HCEC 1CT (cell line): ENCODE measurements at regions not wholly inside any gene's neighbourhood (a gene's known extent, or its start where the extent isn't known, plus 50 kb on each side); places are given as distances from the start of the nearest gene placed in this dataset.
A peak's percentile ranks its signal among the peaks of the same experiment; 100 is the strongest.

Experiments
- DNase-seq: peaks from one replicate; pipeline ENCODE4 v3.0.0-alpha.2; 2017

DNA sequence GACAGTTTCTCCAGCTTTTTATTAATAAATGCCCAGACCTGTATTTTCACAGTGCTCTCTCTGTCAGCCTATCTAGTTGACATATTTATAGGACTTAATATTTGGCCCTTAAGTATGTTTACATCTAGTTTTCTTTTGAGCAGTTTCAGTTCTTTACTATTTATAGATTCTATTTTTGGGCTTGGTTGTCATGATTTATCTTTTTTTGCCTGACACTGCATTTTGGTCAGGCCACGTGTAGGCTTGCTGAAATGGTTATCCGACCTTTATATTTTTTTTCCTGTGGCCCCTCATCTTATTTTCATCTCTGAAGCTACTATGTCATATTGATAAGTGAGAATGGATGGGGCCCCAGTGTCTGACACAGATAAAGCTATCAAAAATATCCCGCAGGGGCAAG lies 515.4 kb upstream of the FZD8 start:
- no peak for DNase-seq

GRCh38 chr10:36148207-36148606 lies 506.1 kb upstream of the FZD8 start:
- peak; percentile 46 for DNase-seq

DNA sequence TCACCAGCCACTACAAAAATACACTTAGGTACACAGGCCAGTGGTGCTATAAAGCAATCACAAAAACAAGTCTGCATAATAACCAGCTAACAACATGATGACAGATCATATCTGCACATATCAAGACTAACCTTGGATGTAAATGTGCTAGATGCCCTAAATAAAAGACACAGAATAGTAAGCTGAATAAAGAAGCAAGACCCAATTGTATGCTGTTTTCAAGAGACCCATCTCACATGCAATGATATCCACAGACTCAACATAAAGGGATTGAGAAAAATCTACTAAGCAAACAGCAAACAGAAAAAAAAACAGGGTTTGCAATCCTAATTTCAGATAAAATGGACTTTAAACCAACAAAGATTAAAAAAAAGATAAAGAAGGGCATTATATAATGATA lies 505.4 kb upstream of the FZD8 start:
- DNase-seq: no peak

DNA sequence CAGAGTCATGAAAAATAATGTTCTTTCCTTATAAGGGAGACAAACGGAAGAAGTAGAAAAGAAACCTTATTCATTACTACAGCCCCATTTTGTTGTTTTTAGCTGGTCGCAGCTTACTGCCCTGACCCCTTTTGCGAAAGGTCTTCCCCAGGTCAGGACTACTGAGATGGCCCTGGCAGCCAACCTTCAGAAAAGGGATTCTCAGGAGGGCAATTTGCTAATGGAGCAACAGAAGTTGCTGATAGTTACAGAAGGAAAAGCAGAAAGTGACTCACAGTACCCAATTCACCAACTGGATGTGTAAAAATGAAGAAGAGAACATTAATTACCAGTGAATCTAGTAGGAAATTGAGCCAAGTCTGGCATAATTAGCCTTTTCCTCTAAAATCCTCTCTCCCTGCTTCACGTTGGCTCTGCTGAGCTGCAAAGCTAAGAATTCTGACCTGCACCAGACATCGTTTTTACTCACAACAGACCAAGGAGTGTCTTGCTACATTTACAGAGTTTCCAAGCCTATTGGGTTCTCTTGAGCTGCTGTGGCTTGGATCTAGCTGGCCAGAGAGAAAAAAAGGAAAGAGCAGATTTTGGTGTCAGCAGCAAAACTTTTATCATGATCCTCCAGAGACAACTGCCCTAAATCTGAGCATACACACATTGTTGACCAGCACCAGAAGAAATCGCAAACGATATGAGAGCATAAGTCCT lies 499.9 kb upstream of the FZD8 start:
- no peak for DNase-seq

- DNase-seq: no peak
Measured at GRCh38 chr10:36129051-36129450, 487.0 kb upstream of the FZD8 start.

DNA sequence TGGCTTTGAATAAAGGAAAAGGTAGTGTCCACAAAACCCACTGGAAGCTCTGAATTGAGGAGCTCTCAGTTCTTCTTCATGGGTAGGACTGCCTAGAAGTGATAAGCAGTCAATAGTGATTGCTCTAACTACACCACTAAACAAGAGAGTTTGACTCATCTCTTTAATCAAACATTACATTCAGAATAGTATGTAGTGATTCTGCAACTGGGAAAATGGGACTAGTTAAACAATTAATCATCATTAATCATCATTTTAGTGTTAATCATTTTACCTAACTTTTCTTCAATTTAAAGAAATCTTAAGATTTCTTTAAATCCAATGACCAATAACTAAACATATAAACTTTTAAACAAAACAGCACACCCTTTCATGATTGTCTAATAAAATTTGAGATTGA lies 484.0 kb upstream of the FZD8 start:
- DNase-seq: peak; percentile 11

- DNase-seq: no peak
Measured at GRCh38 chr10:36119455-36119854, 477.4 kb upstream of the FZD8 start.

- DNase-seq: no peak
Measured at GRCh38 chr10:36118314-36118713, 476.2 kb upstream of the FZD8 start.

DNA sequence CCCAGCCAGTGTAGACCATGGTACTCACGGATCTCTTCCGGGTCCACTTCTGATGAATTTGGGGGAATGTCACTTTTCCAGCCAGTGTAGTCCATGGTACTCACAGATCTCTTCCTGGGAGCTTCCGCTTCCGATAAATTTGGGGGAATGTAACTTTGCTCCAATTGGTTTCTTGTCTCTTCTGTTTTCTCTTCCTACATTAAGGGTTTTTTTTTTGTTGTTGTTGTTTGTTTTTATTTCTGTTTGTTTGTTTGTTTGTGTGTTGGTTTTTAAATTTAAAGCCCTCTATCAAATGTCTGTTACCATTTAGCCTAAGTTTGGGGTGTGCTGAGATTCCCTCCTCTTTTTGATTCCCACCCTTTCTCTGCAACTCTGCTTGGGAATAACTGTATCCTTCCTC lies 475.8 kb upstream of the FZD8 start:
- DNase-seq: no peak

- DNase-seq: peak; percentile 3
Measured at GRCh38 chr10:36117231-36117630, 475.1 kb upstream of the FZD8 start.

DNA sequence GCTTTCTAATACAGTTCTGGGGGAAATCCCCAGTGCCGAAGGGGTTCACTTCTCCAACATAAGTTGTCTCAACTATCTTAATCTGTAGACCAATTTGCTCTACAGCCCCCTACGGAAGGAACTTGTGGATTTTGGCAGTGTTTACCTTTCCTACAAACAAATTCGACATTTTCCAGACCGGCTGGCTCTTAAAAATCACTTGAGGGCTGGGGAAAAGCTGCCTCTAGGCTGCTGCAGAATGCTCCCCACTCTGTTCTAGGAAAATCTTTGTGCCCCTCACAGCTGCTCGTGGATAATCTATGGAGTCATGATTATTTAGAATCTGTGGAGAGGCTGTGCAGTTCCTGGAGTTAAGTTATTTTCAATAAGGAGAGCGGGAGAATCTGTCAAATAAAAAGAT lies 474.6 kb upstream of the FZD8 start:
- DNase-seq: no peak

DNA sequence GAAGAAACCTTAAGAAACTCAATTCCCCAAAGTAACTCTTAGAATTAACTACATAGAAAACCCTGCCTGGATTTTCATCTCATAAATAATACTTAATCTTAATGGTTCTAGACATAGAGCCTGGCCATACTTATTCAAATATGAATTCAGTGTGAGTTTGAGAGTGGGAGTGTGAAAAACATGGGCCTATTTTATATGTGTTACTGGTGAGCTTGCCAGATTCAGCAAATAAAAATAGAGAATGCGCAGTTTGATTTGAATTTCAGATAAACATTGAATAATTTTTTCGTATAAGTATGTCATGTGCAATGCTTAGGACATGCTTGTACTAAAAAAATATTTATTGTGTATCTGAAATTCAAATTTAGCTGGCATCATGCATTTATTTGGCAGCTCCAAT lies 473.9 kb upstream of the FZD8 start:
- no peak for DNase-seq

GRCh38 chr10:36115364-36115763 lies 473.3 kb upstream of the FZD8 start:
- DNase-seq: no peak

DNA sequence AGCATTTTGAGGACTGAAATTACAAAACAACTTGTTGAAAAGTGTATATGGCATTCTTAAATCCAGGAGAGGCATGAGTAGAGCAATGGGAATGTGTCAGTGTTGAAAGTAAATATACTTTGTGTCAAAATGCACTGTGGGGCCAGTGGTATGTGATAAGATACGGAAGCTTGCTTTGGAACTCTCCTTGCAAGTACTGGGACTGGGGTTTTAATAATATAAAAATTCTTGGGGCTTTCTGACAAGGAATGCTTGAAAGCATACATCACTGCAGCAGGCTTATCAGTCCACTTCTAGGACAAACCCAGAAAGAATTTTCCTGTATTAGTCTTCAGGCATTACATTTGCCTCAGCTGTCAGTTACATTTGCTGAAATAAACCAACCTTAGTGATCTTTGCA lies 472.8 kb upstream of the FZD8 start:
- DNase-seq: peak; percentile 23

GRCh38 chr10:36114141-36114540 lies 472.0 kb upstream of the FZD8 start:
- no peak for DNase-seq

GRCh38 chr10:36111676-36112075 lies 469.6 kb upstream of the FZD8 start:
- DNase-seq: no peak

GRCh38 chr10:36110097-36110496 lies 468.0 kb upstream of the FZD8 start:
- no peak for DNase-seq

- DNase-seq: no peak
Measured at GRCh38 chr10:36109399-36110023, 467.4 kb upstream of the FZD8 start.

GRCh38 chr10:36097696-36098095 lies 455.6 kb upstream of the FZD8 start:
- no peak for DNase-seq

GRCh38 chr10:36096576-36096975 lies 454.5 kb upstream of the FZD8 start:
- DNase-seq: peak; percentile 63

GRCh38 chr10:36094096-36094495 lies 452.0 kb upstream of the FZD8 start:
- DNase-seq: peak; percentile 48

GRCh38 chr10:36092116-36092515 lies 450.0 kb upstream of the FZD8 start:
- DNase-seq: no peak

DNA sequence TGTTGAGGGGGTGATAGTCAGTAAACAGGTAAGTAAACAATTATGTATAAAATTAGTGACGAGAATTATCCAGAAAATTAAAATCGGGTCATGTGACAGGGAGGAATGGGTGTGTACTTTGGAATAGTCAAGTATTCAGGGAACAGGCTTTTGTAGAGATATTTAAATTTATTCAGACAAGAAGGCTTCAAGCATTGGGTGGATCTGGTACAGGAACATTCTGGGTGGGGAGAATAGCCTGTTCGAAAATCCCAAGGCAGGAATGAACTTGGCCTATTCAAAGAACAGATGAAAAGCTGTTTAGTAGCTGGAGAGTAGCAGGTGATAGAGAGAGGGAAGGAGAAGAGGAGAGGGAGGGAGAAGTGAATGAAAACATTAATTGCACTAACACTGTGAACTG lies 448.9 kb upstream of the FZD8 start:
- DNase-seq: no peak

DNA sequence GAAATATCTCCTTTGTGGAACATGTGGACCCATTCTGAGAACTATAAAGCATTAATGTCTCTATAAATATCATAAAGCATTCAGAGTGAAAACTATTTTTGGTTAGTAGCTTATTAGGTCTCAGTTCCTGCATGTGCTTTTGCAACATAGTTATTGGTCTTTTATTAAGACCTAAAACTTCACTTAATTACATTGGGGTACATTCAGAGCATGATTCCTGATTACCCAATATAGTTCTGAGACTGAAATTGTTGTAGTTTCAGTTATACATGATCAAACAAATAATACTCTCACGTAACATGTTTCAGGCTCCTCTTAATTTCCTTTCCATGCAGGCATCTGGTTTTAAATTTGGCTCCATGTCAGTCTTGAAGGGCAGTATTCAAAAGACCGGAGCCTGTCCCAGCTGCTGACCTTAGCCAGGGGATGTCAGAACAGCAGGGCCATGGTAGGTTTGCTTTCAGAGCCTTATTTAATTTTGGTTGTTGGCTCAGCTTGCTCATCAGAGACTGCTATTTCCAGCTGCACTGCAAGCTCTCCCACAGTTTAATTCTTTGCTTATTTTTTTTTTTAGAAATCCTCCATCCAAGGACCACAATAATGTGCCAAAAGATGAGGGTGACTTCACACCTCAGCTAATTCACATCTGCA lies 447.8 kb upstream of the FZD8 start:
- no peak for DNase-seq
